DMS53 (cell line): ENCODE measurements at regions not wholly inside any gene's neighbourhood (a gene's known extent, or its start where the extent isn't known, plus 50 kb on each side); places are given as distances from the start of the nearest gene placed in this dataset.

Experiments
- DNase-seq: peaks from one replicate; lab custom pipeline; 2025; lab: John Stamatoyannopoulos, UW

DNA sequence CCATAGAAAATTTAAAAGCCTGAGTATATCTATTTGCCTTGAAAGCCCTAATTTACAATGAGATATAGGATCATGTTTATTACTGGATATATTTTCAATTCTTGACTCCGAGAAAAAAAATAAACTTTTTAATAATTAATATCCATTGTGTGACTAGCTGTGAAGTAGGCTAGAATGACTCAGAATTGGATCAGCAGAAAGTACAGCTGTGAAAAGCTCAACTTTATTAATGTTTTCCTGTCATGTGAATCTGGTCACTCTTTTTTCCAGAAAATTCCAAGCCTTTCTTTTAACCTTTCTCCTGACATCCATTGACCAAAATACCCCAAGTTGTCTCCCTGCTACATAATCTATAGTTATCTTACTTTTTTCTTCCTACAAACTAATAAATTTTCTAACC lies 171.8 kb upstream of the PACRGL start:
- DNase-seq, result no peak

GRCh38 chr4:20529691-20530090 lies 170.6 kb upstream of the PACRGL start:
- no peak for DNase-seq

GRCh38 chr4:20532116-20532790 lies 168.0 kb upstream of the PACRGL start:
- DNase-seq, result no peak

DNA sequence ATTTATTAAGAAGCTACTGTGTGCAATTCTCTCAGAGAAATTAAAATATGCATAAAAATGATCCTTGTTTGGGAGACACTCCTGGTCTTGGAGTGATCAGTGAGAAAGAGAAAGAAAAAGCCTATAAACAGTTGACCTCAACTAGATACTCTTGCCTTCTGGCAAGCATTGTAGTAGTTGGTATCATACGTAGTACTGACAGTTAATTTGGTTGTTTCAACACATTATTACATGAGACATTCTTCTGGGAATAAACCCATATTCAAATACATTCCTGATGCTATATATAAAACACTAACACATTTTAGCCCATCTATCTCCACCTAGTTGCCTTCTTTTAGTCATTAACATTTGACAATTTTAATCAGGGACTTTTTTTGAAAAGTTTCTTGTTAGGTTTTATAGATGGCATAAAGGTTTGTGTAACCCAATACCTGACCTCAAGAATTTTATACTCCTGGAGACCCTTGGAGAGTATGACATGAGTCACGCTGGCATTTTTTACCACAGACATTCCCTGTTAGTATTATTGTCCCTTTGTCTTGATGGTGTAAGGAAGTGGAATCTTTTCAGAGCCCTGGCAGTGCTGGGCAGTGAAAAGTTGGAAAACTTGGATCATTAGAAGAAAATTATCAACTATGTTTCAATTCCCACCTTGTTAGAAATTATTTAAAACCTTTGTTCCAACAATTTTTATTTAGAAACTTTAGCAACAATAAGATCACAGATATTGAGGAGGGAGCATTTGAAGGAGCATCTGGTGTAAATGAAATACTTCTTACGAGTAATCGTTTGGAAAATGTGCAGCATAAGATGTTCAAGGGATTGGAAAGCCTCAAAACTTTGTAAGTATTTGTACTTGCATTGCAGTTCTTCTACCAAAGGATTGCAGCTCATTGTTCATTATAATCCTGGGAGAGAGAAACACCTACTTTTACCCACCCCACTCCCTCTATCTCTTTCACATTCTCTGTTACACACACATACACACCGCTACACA lies 167.1 kb upstream of the PACRGL start:
- no peak for DNase-seq

DNA sequence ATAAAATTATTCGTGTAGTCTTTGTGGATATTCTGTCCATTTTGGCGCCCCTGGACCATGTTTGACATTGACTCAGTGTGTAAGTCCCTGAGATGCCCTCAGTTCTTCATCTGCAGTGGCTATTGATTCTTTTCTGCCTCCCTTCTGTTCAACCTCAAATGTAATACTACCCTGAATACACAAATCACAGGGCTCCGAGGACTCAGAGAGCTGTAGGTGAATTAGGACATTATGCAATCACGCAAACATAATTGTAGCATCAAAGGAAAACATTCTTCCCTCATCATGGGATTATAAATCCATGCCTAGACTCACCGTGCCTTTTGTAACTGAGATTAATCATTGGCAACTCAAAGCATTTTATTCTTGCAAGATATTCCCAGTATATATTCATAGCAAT lies 161.4 kb upstream of the PACRGL start:
- peak; percentile 86 for DNase-seq

DNA sequence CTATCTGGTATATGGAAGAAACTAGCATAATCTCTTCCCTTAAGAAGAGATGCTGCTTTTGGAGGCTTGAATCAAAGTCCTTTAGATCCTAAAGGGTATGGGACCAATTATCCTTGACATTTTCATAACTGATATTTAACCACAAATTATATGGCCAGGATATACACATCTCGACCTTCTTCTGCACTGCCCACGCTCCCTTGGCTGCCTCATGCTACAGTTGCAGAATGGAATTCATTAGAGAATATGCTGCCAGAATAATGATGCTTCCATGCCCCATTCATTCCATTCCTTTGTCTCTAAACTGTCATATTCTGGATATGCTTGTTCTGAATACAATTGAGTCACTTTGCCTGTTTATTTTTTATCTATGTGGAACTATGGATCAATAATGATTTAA lies 157.1 kb upstream of the PACRGL start:
- no peak for DNase-seq

- DNase-seq, result peak; percentile 80
These were observed 155.6 kb upstream of the PACRGL start for GRCh38 chr4:20544645-20545044.

- DNase-seq, result no peak
These were observed 148.3 kb upstream of the PACRGL start for GRCh38 chr4:20552004-20552403.

DNA sequence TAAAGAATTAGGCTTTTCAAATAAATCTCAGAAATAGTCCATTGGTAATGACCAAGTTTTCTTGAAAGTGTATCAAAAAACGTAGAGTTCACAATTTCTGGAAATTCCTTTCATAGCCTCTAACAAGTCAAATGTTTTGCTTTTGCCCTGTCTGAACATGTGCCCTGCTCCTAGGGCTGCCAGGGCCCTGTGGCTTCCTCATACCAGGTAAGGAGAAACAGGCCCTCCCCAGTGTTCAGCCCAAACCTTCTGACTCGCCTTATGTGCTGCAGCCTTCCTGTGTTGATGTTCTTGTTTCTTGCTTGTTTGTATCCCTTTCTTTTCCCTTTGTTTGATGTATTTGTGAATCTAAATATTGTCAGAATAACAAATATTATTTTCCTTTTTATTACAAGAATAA lies 146.1 kb upstream of the PACRGL start:
- no peak for DNase-seq

GRCh38 chr4:20565075-20565721 lies 135.1 kb upstream of the PACRGL start:
- DNase-seq, result no peak

GRCh38 chr4:20570981-20571715 lies 129.1 kb upstream of the PACRGL start:
- no peak for DNase-seq

DNA sequence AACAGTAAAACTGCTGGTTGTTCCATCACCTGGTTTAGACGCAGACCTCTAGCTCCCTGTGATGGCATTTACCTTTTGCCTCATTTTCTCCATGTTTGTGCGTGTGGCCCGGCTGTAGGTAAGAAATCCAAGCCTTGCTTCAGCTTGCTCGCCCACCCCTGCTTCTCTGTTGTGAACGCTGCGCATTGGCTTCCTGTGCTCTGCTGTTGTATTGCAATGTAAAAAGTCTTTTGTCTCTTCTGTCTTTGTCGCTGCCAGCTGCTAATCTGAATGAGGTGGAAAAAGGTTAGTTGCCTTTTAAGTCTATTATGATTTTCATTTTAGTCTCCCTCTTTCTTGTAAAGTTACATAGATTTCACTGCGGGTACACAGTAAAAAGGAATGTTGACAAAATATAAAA lies 127.3 kb upstream of the PACRGL start:
- no peak for DNase-seq

DNA sequence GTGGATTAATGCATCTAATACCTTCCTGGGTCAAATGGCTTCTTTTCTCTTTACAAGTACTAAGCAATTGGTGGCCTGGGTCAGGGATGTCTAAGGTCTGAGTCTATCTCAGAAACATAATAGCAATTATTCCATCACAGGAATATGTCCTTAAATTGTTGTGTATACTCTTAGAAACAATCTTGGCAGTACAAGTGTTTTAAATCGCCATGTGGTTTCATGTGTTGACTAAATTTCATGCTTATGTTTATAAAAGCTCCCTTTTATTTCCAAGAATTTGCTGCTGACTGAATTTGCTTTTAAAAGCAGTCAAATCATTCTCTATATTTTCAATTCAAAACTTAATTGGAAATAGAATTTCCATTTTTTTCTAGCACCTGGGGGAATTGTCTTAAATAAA lies 125.3 kb upstream of the PACRGL start:
- no peak for DNase-seq

GRCh38 chr4:20575486-20575885 lies 124.8 kb upstream of the PACRGL start:
- DNase-seq, result no peak

- no peak for DNase-seq
These were observed 123.4 kb upstream of the PACRGL start for GRCh38 chr4:20576861-20577260.

DNA sequence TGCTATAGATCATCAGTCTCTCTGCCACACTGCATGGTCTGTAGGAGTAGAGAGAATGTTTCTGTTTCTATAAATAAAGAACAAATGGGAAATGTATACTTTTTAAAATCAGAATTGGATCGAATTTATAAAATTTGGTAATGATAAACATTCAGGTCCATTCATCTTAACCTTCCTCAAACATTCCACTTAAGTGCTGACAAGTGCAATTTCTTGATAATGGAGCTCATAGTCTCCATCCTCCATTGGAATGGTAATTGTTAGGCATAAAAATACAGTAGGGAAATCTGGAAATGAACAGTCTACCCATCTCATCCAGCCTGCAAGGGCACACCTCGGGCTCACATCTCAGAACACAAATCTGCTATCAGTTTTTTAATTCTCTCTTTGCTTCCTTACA lies 122.6 kb upstream of the PACRGL start:
- DNase-seq, result no peak

GRCh38 chr4:20580907-20581306 lies 119.4 kb upstream of the PACRGL start:
- DNase-seq, result no peak

DNA sequence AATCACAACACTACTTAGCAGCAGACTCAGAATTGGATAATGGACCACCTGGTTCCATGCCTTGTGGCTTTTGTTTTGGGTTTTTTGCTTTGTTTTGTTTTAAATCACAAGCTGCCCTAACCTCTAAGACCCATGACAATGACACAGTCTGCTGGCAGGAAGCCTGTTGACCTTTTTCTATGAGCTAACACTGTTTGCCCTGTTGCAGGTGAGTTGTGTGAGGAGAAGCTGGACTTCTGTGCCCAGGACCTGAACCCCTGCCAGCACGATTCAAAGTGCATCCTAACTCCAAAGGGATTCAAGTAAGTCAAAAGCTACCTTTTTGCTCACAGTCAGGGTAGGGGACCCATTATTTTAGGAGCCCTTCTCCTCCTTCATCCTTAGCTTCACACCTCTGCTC lies 110.8 kb upstream of the PACRGL start:
- peak; percentile 47 for DNase-seq

DNA sequence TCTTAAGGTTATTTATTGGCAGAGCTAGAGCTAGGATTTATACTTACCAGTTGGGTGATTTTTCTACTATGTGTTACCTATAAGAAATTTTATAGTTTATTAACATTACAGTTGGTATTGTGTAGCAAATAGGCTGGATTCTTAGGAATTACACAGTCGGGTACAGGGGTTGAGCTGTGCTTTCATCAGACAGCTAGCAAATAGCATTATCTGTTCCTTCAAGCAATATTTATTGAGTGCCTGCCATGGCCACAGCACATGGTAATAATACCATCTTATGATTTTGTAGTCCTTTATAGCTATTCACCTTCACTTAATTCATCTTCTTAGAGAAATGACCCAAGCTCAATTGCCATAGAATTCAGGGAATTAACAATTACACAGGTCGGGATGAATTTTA lies 109.4 kb upstream of the PACRGL start:
- DNase-seq, result no peak

DNA sequence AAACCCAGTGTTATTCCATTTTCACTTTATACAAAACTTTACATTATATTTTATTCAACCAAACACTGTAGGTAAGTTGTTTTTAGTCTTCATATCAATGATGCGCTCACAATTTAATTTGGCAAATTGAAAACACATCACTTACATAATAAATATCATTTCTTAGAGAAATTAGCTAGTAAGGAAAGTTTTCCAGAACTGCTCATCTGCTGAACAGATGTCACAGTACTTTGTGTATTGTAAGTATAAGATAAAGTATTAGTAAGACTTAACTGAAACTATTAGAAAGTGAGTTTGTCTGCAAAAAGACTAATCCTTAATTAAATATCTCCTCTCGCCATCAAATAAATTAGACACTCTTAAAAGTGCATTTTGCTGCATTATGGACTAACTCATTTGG lies 108.7 kb upstream of the PACRGL start:
- no peak for DNase-seq

- DNase-seq, result no peak
These were observed 108.2 kb upstream of the PACRGL start for GRCh38 chr4:20592013-20592412.

- DNase-seq, result peak; percentile 11
These were observed 107.6 kb upstream of the PACRGL start for GRCh38 chr4:20592663-20593062.
